ENCODE measurements at regions not wholly inside any gene's neighbourhood (a gene's known extent, or its start where the extent isn't known, plus 50 kb on each side); places are given as distances from the start of the nearest gene placed in this dataset.
A peak's percentile ranks its signal among the peaks of the same experiment; 100 is the strongest.

DNA sequence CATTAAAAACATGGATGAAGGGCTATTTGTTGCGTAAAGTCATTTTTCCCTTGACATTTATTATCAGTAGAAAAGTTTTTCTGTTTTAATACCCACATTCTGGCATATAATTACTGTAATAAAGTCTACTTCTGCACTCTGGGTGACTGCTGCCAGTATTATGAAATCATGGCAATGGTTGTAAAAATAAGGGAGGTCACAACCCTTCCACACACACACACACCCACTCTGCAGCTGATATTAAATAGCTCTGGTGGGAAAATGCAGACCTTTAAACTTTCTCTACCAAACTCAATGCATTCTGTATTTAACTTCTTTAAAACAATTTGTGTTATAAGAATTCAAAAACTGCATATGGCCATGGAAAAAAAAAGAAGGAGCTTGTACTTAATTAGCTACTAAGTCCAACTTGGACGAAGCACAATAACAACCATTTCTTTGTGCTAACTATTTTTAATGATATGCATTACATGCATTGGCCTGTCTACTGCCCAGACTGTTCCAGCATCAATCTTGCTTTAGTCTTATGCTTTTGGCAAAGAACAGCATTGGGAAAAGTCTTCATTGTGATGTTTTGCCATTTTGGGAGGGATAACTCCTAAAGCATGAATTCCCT is 137.6 kb upstream of the MAP3K1 start:
- H4K20me1 ChIP-seq (ENCODE audit: control insufficient read depth, extremely low read depth, insufficient read depth, low read length), result no peaks in the 10 kb centered on the region
- peak in 1 of 2 donors; percentile 66 for DNase-seq (ENCODE audit: low read depth in 2 of 2)
- no peak overlapping the region for H3K4me3 ChIP-seq (replicated peaks in 1 of 4; ENCODE audit: control extremely low read depth in 1 of 4, insufficient read depth in 1 of 4, low read depth in 3 of 4, low read length in 4 of 4)
- H3K27ac ChIP-seq (ENCODE audit: insufficient read depth, low read length), result no peak overlapping the region
- no peaks in the 10 kb centered on the region for H3K36me3 ChIP-seq (ENCODE audit: control insufficient read depth, insufficient read depth, low read length)
- H3K27me3 ChIP-seq (ENCODE audit: control insufficient read depth, insufficient read depth, low read length), result no peaks in the 10 kb centered on the region
- no peak for TF ChIP-seq EZH2 (IDR thresholded peaks at IDR 0.05; ENCODE audit: low read length, missing control alignments)
- TF ChIP-seq, protein P1, sequence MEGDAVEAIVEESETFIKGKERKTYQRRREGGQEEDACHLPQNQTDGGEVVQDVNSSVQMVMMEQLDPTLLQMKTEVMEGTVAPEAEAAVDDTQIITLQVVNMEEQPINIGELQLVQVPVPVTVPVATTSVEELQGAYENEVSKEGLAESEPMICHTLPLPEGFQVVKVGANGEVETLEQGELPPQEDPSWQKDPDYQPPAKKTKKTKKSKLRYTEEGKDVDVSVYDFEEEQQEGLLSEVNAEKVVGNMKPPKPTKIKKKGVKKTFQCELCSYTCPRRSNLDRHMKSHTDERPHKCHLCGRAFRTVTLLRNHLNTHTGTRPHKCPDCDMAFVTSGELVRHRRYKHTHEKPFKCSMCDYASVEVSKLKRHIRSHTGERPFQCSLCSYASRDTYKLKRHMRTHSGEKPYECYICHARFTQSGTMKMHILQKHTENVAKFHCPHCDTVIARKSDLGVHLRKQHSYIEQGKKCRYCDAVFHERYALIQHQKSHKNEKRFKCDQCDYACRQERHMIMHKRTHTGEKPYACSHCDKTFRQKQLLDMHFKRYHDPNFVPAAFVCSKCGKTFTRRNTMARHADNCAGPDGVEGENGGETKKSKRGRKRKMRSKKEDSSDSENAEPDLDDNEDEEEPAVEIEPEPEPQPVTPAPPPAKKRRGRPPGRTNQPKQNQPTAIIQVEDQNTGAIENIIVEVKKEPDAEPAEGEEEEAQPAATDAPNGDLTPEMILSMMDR (conservative IDR thresholded peaks at IDR 0.05 in 1 of 2, IDR thresholded peaks at IDR 0.05 in 1 of 2; ENCODE audit: low read depth in 1 of 2, low read length in 2 of 2), result no peak
- no peaks in the 10 kb centered on the region for H3K9me3 ChIP-seq (ENCODE audit: control insufficient read depth, insufficient read depth, low read depth, low read length)
- no peaks in the 10 kb centered on the region for H3K79me2 ChIP-seq (ENCODE audit: control insufficient read depth, insufficient read depth, low read length)
- no peak overlapping the region for H3K9ac ChIP-seq (ENCODE audit: insufficient read depth, low read length)
- no peaks in the 10 kb centered on the region for H3K4me1 ChIP-seq (ENCODE audit: control insufficient read depth, extremely low read depth, insufficient read depth, low read length)
- no peak overlapping the region for H2AFZ ChIP-seq (ENCODE audit: low read length)
- H3K4me2 ChIP-seq (ENCODE audit: extremely low read depth, insufficient read depth, low read length), result no peak overlapping the region

DNA sequence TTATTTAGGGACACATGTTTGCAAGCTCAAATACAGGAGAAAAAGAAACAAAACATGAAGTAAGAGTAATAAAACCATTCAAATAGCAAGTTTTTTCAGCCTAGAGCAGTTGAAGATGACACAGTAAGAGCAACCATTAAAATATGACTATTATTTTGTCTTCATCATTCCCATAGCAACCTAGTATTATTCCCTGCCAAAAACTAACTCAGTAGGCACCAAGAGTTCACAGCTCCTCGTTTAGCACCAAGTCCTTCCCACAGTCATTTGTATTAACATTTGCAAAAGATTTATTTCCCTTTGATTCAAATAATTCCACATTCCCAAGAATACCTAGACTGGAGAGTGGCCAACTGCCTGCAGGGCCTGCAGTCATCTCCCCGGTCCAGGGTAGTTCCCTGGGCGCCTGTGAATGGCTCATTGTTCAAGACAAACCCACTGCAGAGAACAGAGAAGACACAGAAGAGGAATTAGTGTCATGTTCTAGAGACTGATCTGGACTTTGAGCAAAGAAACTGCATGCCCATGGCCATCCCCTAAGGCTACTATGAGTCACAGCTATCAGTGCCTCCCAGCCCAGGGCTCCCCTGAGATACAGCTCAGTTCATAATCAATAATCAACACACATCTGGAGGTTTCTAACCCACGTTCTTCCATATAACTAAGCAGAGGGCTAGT is 139.1 kb upstream of the MAP3K1 start:
- H3K9ac ChIP-seq (ENCODE audit: insufficient read depth, low read length), result no peak overlapping the region
- no peak overlapping the region for H2AFZ ChIP-seq (ENCODE audit: low read length)
- DNase-seq (ENCODE audit: low read depth in 2 of 2), result no peak
- no peaks in the 10 kb centered on the region for H3K9me3 ChIP-seq (ENCODE audit: control insufficient read depth, insufficient read depth, low read depth, low read length)
- H3K4me1 ChIP-seq (ENCODE audit: control insufficient read depth, extremely low read depth, insufficient read depth, low read length), result no peaks in the 10 kb centered on the region
- no peaks in the 10 kb centered on the region for H3K79me2 ChIP-seq (ENCODE audit: control insufficient read depth, insufficient read depth, low read length)
- no peak overlapping the region for H3K4me2 ChIP-seq (ENCODE audit: extremely low read depth, insufficient read depth, low read length)
- H3K27me3 ChIP-seq (ENCODE audit: control insufficient read depth, insufficient read depth, low read length), result no peaks in the 10 kb centered on the region
- no peak overlapping the region for H3K27ac ChIP-seq (ENCODE audit: insufficient read depth, low read length)
- no peaks in the 10 kb centered on the region for H4K20me1 ChIP-seq (ENCODE audit: control insufficient read depth, extremely low read depth, insufficient read depth, low read length)
- H3K36me3 ChIP-seq (ENCODE audit: control insufficient read depth, insufficient read depth, low read length), result no peaks in the 10 kb centered on the region
- no peak overlapping the region for H3K4me3 ChIP-seq (replicated peaks in 1 of 4; ENCODE audit: control extremely low read depth in 1 of 4, insufficient read depth in 1 of 4, low read depth in 3 of 4, low read length in 4 of 4)
- no peak for TF ChIP-seq EZH2 (IDR thresholded peaks at IDR 0.05; ENCODE audit: low read length, missing control alignments)
- TF ChIP-seq, protein P1 (conservative IDR thresholded peaks at IDR 0.05 in 1 of 2, IDR thresholded peaks at IDR 0.05 in 1 of 2; ENCODE audit: low read depth in 1 of 2, low read length in 2 of 2), result no peak

DNA sequence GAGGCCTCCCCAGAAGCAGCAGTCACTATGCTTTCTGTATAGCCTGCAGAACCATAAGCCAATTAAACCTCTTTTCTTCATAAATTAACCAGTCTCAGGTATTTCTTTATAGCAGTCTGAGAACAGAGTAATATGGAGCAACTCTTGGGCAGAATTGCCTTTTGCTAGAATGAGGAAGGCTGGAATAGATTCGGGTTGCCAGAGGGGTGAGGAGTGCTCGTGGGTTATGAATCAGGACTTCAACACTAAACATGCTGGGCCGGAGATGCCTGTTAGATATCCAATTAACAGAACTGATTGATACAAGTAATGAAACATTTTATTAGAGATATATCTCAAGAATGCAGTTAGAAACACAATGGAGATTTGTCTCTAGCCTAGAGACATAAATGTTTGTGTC is 140.9 kb upstream of the MAP3K1 start:
- Histone ChIP-seq H3K4me1 (ENCODE audit: control insufficient read depth, extremely low read depth, insufficient read depth, low read length) (peaks cover 5% of the 10 kb centered on the region), H4K20me1 (ENCODE audit: control insufficient read depth, extremely low read depth, insufficient read depth, low read length) (no peaks in the 10 kb centered on the region), H2AFZ (ENCODE audit: low read length) (no peak overlapping the region), H3K27me3 (ENCODE audit: control insufficient read depth, insufficient read depth, low read length) (no peaks in the 10 kb centered on the region), H3K27ac (ENCODE audit: insufficient read depth, low read length) (no peak overlapping the region), H3K4me3 (replicated peaks in 1 of 4; ENCODE audit: control extremely low read depth in 1 of 4, insufficient read depth in 1 of 4, low read depth in 3 of 4, low read length in 4 of 4) (no peak overlapping the region), H3K9ac (ENCODE audit: insufficient read depth, low read length) (no peak overlapping the region), H3K9me3 (ENCODE audit: control insufficient read depth, insufficient read depth, low read depth, low read length) (no peaks in the 10 kb centered on the region), H3K36me3 (ENCODE audit: control insufficient read depth, insufficient read depth, low read length) (no peaks in the 10 kb centered on the region), H3K4me2 (ENCODE audit: extremely low read depth, insufficient read depth, low read length) (no peak overlapping the region), H3K79me2 (ENCODE audit: control insufficient read depth, insufficient read depth, low read length) (no peaks in the 10 kb centered on the region)
- DNase-seq (ENCODE audit: low read depth in 2 of 2), result no peak
- TF ChIP-seq EZH2 (IDR thresholded peaks at IDR 0.05; ENCODE audit: low read length, missing control alignments), result no peak
- TF ChIP-seq, protein P1 (conservative IDR thresholded peaks at IDR 0.05 in 1 of 2, IDR thresholded peaks at IDR 0.05 in 1 of 2; ENCODE audit: low read depth in 1 of 2, low read length in 2 of 2), result no peak

All from fibroblast of lung (primary cell).